ENCODE measurements at regions not wholly inside any gene's neighbourhood (a gene's known extent, or its start where the extent isn't known, plus 50 kb on each side); places are given as distances from the start of the nearest gene placed in this dataset.
A peak's percentile ranks its signal among the peaks of the same experiment; 100 is the strongest.
"Not testable (repeated sequence)": the region's sequence is repeated elsewhere in the genome, so short reads cannot be mapped to it uniquely, and the experiment has no call there.

DNA sequence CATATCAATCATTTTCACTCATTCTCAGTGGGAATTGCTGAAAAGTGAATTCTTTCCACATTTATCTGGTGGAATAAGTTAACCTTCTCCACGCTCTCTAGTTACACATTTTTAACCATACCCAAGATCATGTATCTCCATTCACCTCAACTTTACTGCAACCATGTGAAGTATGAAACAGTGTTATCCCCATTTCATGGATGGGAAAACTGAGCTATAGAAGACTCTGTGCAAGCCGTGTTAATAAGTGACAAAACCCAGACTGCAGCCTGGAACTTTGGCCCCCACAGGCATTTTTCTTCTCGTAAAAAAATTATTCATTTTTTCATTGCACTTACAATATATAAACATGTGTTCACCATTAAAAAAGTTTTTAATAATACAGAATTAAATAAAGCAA is 82.4 kb upstream of the CCND2 start:
- ATAC-seq, result no peak

GRCh38 chr12:4190366-4191063 is 83.0 kb upstream of the CCND2 start:
- ATAC-seq, result no peak

GRCh38 chr12:4189721-4190120 is 83.8 kb upstream of the CCND2 start:
- ATAC-seq, result no peak

DNA sequence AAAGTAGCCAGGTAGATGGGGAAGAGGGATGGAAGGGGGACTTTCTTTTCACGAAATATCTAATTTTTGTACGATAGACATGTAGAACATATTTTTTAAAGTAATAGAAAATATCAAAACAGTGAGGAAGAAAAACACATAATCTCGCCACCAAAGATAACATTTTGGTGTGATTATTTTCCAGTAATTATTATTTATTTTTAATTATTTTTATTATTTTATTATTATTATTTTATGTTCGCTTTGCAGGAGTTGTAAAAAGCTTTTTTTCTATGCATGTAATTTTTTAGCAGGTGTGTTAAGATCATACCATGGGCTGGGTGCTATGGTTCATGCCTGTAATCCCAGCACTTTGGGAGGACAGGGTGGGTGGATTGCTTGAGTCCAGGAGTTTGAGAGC is 85.6 kb upstream of the CCND2 start:
- no peak for ATAC-seq

- not testable (repeated sequence) for ATAC-seq
Observed at GRCh38 chr12:4187315-4187714, 86.2 kb upstream of the CCND2 start.

- peak; percentile 58 to 79 for ATAC-seq
Observed at GRCh38 chr12:4178424-4179170, 95.0 kb upstream of the CCND2 start.

DNA sequence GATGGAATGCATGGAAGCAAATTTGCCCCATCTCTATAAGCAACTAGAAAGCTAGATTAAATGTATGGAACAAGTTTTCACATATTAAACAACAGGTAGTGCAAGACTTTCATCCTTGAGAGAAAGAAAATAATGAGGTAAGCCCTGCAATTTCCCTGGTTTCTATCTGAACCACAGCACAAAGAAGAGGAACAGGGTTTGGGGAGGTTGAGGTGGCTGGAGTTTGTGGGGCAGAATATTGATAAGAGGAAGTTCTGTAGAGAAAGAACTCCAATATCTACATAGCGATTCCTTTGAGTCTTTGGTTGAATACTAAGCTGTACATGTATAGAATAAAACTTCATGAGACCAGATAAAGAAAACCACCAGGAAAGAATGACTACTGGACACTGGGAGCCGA is 96.3 kb upstream of the CCND2 start:
- no peak for ATAC-seq

GRCh38 chr12:4176168-4176567 is 97.4 kb upstream of the CCND2 start:
- no peak for ATAC-seq

DNA sequence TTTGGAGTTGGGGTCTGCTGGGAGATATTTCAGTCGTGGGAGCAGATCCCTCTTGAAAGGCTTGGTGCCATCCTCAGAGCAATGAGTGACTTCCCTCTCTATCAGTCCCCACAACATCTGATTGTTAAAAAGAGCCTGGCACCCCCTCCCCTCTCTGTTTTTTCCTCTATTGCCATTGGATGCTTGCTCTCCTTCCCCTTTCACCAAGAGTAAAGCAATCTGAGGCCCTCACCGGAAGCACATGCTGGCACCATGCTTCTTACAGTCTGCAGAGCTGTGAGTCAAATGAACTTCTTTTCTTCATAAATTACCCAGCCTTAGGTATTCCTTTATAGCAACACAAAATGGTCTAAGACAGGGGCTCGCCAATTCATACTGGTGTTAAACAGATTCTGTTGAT is 99.1 kb upstream of the CCND2 start:
- no peak for ATAC-seq

- ATAC-seq, result no peak
Observed at GRCh38 chr12:4172999-4173398, 100.6 kb upstream of the CCND2 start.

- ATAC-seq, result no peak
Observed at GRCh38 chr12:4171742-4172141, 101.8 kb upstream of the CCND2 start.

DNA sequence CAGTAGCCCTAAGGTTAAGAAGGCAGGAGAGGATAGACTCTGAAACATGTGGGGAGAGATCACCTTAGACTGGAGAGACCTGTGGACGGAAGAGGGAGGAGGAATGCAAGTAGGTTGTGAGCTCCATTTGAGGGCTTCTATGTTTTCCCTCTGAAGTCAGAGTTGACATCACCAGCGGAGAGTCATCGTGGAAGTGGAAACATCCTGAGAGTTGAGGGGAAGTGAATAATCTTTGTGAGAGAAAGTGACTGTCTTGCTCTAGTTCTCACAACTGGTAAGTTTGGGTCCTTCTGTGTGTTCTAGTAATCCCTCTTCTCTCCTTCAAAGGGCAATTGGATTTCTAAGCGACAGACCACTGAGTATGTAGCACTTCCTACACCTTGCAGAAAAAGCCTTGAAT is 103.6 kb upstream of the CCND2 start:
- ATAC-seq, result peak; percentile 64 to 72

- ATAC-seq, result no peak
Observed at GRCh38 chr12:4169531-4169930, 104.0 kb upstream of the CCND2 start.

DNA sequence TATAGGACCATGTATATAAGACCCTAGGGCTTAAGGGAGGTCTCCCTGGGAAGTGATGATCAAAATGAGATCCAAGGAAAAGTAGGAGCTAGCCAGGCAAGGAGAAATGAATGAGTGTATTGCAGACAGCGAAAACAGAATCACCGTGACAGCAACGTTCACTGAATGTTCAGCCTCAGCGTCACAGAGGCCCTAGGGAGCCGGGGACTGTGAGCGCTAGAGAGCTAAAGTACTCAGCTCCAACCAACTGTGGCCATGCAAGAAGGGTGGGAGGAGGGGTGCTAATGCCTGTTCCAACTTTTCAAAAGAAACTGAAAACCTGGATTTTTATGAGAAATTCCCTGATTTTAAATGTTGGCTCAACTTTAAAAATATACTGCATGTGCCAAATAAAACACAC is 105.5 kb upstream of the CCND2 start:
- no peak for ATAC-seq

- peak; percentile 81 for ATAC-seq
Observed at GRCh38 chr12:4164559-4165558, 108.7 kb upstream of the CCND2 start.

GRCh38 chr12:4164188-4164558 is 109.4 kb upstream of the CCND2 start:
- no peak for ATAC-seq

- ATAC-seq, result no peak
Observed at GRCh38 chr12:4161718-4162117, 111.8 kb upstream of the CCND2 start.

DNA sequence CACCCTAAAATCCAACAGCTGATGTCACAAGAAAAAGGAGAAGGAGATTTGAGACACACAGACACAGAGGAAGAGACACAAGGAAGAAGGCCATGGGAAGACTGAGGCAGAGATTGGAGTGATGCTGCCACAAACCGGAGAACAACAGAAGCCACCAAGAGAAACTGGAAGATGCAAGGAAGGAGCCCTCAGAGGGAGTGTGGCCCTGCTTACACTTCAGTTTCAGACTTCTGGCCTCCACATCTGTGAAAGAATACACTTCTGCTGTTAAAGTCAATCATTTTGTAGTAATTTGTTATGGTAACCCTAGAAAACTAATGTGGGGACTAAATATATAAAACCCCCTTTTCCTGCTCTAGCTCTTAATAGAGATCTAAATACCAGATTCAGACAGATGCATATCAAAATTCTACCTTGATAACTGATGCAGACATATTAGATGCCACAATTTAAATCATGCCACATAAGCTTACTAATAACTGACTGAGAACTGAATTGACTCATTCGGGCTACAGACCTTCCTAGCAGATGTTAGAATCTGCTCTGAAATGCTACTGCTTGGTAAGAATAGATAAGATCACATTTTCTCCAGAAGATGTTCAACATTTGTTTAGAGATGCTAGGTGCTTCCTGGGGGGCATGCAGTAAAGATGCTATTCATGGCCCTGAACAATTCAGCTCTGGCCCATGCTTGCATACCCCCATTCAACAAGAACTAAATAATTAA is 113.1 kb upstream of the CCND2 start:
- ATAC-seq, result peak; percentile 78 to 85

DNA sequence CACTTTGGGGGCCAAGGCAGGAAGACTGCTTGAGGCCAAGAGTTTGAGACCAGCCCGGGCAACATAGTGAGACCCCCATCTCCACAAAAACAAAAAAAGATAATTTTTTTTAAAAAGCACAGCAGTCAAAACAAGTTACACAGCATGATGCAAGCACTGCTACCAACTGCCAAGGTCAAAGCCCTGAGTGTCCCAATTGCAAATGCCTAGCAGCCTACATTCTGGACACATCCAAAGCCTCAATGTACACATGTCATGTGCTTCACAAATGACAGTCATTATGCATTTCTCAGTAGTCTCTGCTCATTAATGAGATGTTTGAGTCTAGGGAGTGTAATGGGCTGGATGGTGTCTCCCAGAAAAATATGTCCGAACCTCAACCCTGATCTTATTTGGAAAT is 113.7 kb upstream of the CCND2 start:
- no peak for ATAC-seq

GRCh38 chr12:4158306-4158705 is 115.3 kb upstream of the CCND2 start:
- ATAC-seq, result no peak

GRCh38 chr12:4157122-4157521 is 116.4 kb upstream of the CCND2 start:
- no peak for ATAC-seq

DNA sequence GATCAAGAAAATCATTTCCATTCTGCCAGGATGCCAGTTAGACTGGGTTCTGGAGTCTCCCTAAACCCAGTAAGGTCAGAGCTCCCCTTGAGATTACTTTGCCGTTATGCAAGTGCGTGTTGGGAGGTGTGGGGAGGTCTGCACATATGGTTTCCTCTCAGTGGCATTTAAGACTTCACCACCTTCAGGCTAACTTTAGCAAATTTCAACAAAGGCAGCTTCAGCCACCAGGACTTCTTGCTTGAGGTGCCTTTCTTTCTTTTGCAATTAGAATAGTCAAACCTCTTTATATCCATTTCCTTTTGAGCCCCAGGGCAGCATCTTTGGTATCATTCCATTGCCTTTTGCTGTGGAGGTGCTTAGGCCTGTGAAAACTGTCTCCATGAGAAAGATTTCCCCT is 117.2 kb upstream of the CCND2 start:
- ATAC-seq, result no peak
